H9 (cell line): ENCODE measurements at regions not wholly inside any gene's neighbourhood (a gene's known extent, or its start where the extent isn't known, plus 50 kb on each side); places are given as distances from the start of the nearest gene placed in this dataset.

Experiments
- DNase-seq: peaks from one replicate; pipeline ENCODE4 v3.0.0-alpha.2; 2017
- H2AFZ ChIP-seq: one replicate; pipeline ENCODE4 v1.6.1; 2013; ENCODE audit warnings: mild to moderate bottlenecking, low read length, control low read depth, moderate library complexity
- H2AK5ac ChIP-seq: 2 replicates; pipeline ENCODE4 v1.6.1; 2013; ENCODE audit warnings: low read length, control low read depth, mixed read lengths; ENCODE audit not compliant: insufficient read length
- H2BK120ac ChIP-seq: one replicate; pipeline ENCODE4 v1.6.1; 2013; ENCODE audit warnings: low read depth, mild to moderate bottlenecking, low read length, control low read depth, inconsistent platforms; ENCODE audit not compliant: poor library complexity, severe bottlenecking
- H2BK12ac ChIP-seq: 2 replicates; pipeline ENCODE4 v1.6.1; 2013; ENCODE audit warnings: low read length, control low read depth, mixed read lengths, low read depth; ENCODE audit not compliant: insufficient read length
- H2BK15ac ChIP-seq: 2 replicates; pipeline ENCODE4 v1.6.1; 2013; ENCODE audit warnings: low read depth, low read length, control low read depth
- H2BK20ac ChIP-seq: one replicate; pipeline ENCODE4 v1.6.1; 2013; ENCODE audit warnings: low read depth, mild to moderate bottlenecking, low read length, control low read depth, inconsistent platforms; ENCODE audit not compliant: poor library complexity, severe bottlenecking
- H2BK5ac ChIP-seq: 2 replicates; pipeline ENCODE4 v1.6.1; 2013; ENCODE audit warnings: low read length, control low read depth, mixed read lengths; ENCODE audit not compliant: insufficient read length
- H3K14ac ChIP-seq: 2 replicates; pipeline ENCODE4 v1.6.1; 2013; ENCODE audit warnings: low read length, control low read depth; ENCODE audit not compliant: insufficient read depth
- H3K18ac ChIP-seq: 2 replicates; pipeline ENCODE4 v1.6.1; 2013; ENCODE audit warnings: low read depth, mild to moderate bottlenecking, mixed read lengths, low read length, control low read depth; ENCODE audit not compliant: insufficient read length
- H3K23ac ChIP-seq: 2 replicates; pipeline ENCODE4 v1.6.1; 2013; ENCODE audit warnings: low read length, control low read depth, mixed read lengths, low read depth; ENCODE audit not compliant: insufficient read length
- H3K23me2 ChIP-seq: 2 replicates; pipeline ENCODE4 v1.6.1; 2013; ENCODE audit warnings: low read depth, mild to moderate bottlenecking, mixed read lengths, low read length, control low read depth; ENCODE audit not compliant: insufficient read length, poor library complexity, severe bottlenecking
- H3K27ac ChIP-seq: 2 replicates; pipeline ENCODE4 v1.5.1; 2013; ENCODE audit warnings: low read length, control low read depth, mixed read lengths, low read depth; ENCODE audit not compliant: insufficient read length
- H3K27me3 ChIP-seq: 2 replicates; pipeline ENCODE4 v1.6.1; 2013; ENCODE audit warnings: low read length, control low read depth, inconsistent platforms; ENCODE audit not compliant: insufficient read depth
- H3K4ac ChIP-seq: 2 replicates; pipeline ENCODE4 v1.6.1; 2013; ENCODE audit warnings: low read depth, mild to moderate bottlenecking, control low read depth, inconsistent platforms, low read length, moderate library complexity
- H3K4me1 ChIP-seq: 2 replicates; pipeline ENCODE4 v1.6.1; 2013; ENCODE audit warnings: low read length, control low read depth, inconsistent platforms; ENCODE audit not compliant: insufficient read depth
- H3K4me2 ChIP-seq: 2 replicates; pipeline ENCODE4 v1.6.1; 2013; ENCODE audit warnings: low read length, control low read depth, mixed read lengths; ENCODE audit not compliant: insufficient read length, insufficient read depth
- H3K56ac ChIP-seq: 2 replicates; pipeline ENCODE4 v1.6.1; 2013; ENCODE audit warnings: low read depth, mild to moderate bottlenecking, mixed read lengths, low read length, control low read depth; ENCODE audit not compliant: insufficient read length
- H3K79me1 ChIP-seq: 2 replicates; pipeline ENCODE4 v1.6.1; 2013; ENCODE audit warnings: low read depth, mild to moderate bottlenecking, moderate library complexity, low read length, control low read depth, inconsistent platforms; ENCODE audit not compliant: insufficient read depth, poor library complexity, severe bottlenecking
- H3K79me2 ChIP-seq: 2 replicates; pipeline ENCODE4 v1.6.1; 2013; ENCODE audit warnings: low read length, control low read depth, inconsistent platforms; ENCODE audit not compliant: insufficient read depth
- H3K9ac ChIP-seq: 2 replicates; pipeline ENCODE4 v1.6.1; 2013; ENCODE audit warnings: low read length, control low read depth, mixed read lengths; ENCODE audit not compliant: insufficient read length; ENCODE audit errors: extremely low read depth
- H3K9me3 ChIP-seq: one replicate; pipeline ENCODE4 v1.6.1; 2013; ENCODE audit warnings: low read depth, low read length, inconsistent platforms; ENCODE audit not compliant: control insufficient read depth
- H3T11ph ChIP-seq: one replicate; pipeline ENCODE4 v1.6.1; 2013; ENCODE audit warnings: mild to moderate bottlenecking, low read length, control low read depth, inconsistent platforms
- H4K20me1 ChIP-seq: one replicate; pipeline ENCODE4 v1.6.1; 2013; ENCODE audit not compliant: control insufficient read depth, insufficient read length, insufficient read depth
- H4K5ac ChIP-seq: 2 replicates; pipeline ENCODE4 v1.6.1; 2013; ENCODE audit warnings: low read depth, mild to moderate bottlenecking, mixed read lengths, low read length, control low read depth; ENCODE audit not compliant: insufficient read length
- H4K8ac ChIP-seq: replicated peaks from 2 replicates; pipeline ENCODE4 v1.6.1; 2013; ENCODE audit warnings: low read length, control low read depth, mixed read lengths, low read depth; ENCODE audit not compliant: insufficient read length
- H4K91ac ChIP-seq: 2 replicates; pipeline ENCODE4 v1.6.1; 2013; ENCODE audit warnings: low read depth, mild to moderate bottlenecking, moderate library complexity, mixed read lengths, low read length, control low read depth; ENCODE audit not compliant: insufficient read length
- H3K27ac Mint-ChIP-seq, 3 experiments: 2 replicates in 2 of 3; 3 replicates in 1 of 3; pipeline ENCODE4 v1.8.0; 2020 to 2021; ENCODE audit warnings: mixed read lengths in 3 of 3, mild to moderate bottlenecking in 1 of 3, moderate library complexity in 1 of 3
- H3K27me3 Mint-ChIP-seq: 2 replicates; pipeline ENCODE4 v1.8.0; 2021; ENCODE audit warnings: low read depth, mild to moderate bottlenecking, moderate library complexity, mixed read lengths
- H3K36me3 Mint-ChIP-seq, 3 experiments: 2 replicates in 2 of 3; 3 replicates in 1 of 3; pipeline ENCODE4 v1.8.0; 2020 to 2021; ENCODE audit warnings: low read depth in 3 of 3, mixed read lengths in 3 of 3; ENCODE audit not compliant: insufficient read depth in 1 of 3
- H3K4me1 Mint-ChIP-seq, 2 experiments: 2 replicates each; pipeline ENCODE4 v1.8.0; 2020; ENCODE audit warnings: mixed read lengths in 2 of 2
- H3K4me3 Mint-ChIP-seq, 2 experiments: 2 replicates in 1 of 2; 3 replicates in 1 of 2; pipeline ENCODE4 v1.8.0; 2020 to 2021; ENCODE audit warnings: mild to moderate bottlenecking in 2 of 2, mixed read lengths in 2 of 2, moderate library complexity in 1 of 2
- H3K9me3 Mint-ChIP-seq, 2 experiments: 2 replicates in 1 of 2; 3 replicates in 1 of 2; pipeline ENCODE4 v1.8.0; 2020; ENCODE audit warnings: mild to moderate bottlenecking in 2 of 2, mixed read lengths in 2 of 2, moderate library complexity in 1 of 2
- WGBS: extraction: QIAGEN DNeasy Blood & Tissue Kit; methylation state at CpG from one replicate; pipeline ENCODE4 v1.1.7; 2013; ENCODE audit warnings: missing lambda C conversion rate, low lambda C conversion rate, mixed read lengths; ENCODE audit not compliant: insufficient read length; ENCODE audit errors: extremely low coverage; 5-methylcytosine and 5-hydroxymethylcytosine counted together
- TF ChIP-seq, protein P1 (sequence below): fragments of 200-600 bp; sonication (generic); conservative IDR thresholded peaks from 3 replicates; pipeline ENCODE4 v1.8.0; 2021; ENCODE audit warnings: antibody characterized with exemption, mild to moderate bottlenecking

DNA sequence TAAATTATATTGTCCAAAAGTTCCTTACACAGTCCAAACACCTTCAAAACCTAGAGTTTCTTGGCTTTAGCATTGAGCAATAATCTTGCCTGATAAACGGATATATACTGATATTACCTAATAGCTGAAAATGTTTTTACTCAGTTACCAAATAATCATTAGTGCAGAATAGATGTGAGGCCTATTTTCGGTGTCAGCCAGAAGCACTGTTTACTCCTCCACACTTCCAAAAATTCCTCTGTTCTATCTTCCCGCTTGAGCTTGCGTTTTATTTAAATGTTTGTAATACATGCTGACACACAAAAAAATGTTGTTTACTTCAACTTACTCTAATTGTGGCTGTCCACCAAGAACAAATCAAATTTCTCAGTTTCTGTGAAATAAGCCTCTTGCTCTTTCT, 606.2 kb upstream of the TEX47 start:
- H3K4me2 ChIP-seq: no peak overlapping the region
- no peaks in the 10 kb centered on the region for H3K79me1 ChIP-seq
- no peak overlapping the region for H2BK5ac ChIP-seq
- H3K9ac ChIP-seq: no peak overlapping the region
- no peak overlapping the region for H3K27ac ChIP-seq
- no peak overlapping the region for H2BK120ac ChIP-seq
- no peak overlapping the region for H3K27ac Mint-ChIP-seq
- H3K23ac ChIP-seq: no peak overlapping the region
- no peak overlapping the region for H2BK20ac ChIP-seq
- no peaks in the 10 kb centered on the region for H3K23me2 ChIP-seq
- H3K9me3 Mint-ChIP-seq: peaks cover 0 to 4% of the 10 kb centered on the region in 2 experiments; a peak in 2 of 5 replicates
- no peaks in the 10 kb centered on the region for H3K79me2 ChIP-seq
- no peaks in the 10 kb centered on the region for H3K9me3 ChIP-seq
- no peaks in the 10 kb centered on the region for H3K4me1 Mint-ChIP-seq
- no peak overlapping the region for H4K5ac ChIP-seq
- H3K27me3 Mint-ChIP-seq: no peaks in the 10 kb centered on the region
- no peak overlapping the region for H2AK5ac ChIP-seq
- TF ChIP-seq, protein P1, sequence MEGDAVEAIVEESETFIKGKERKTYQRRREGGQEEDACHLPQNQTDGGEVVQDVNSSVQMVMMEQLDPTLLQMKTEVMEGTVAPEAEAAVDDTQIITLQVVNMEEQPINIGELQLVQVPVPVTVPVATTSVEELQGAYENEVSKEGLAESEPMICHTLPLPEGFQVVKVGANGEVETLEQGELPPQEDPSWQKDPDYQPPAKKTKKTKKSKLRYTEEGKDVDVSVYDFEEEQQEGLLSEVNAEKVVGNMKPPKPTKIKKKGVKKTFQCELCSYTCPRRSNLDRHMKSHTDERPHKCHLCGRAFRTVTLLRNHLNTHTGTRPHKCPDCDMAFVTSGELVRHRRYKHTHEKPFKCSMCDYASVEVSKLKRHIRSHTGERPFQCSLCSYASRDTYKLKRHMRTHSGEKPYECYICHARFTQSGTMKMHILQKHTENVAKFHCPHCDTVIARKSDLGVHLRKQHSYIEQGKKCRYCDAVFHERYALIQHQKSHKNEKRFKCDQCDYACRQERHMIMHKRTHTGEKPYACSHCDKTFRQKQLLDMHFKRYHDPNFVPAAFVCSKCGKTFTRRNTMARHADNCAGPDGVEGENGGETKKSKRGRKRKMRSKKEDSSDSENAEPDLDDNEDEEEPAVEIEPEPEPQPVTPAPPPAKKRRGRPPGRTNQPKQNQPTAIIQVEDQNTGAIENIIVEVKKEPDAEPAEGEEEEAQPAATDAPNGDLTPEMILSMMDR: no peak
- no peak overlapping the region for H2BK12ac ChIP-seq
- no peaks in the 10 kb centered on the region for H3K36me3 Mint-ChIP-seq
- no peak overlapping the region for H3T11ph ChIP-seq
- no peak overlapping the region for H2BK15ac ChIP-seq
- no peak overlapping the region for H3K4ac ChIP-seq
- H4K91ac ChIP-seq: no peak overlapping the region
- H3K4me1 ChIP-seq: no peaks in the 10 kb centered on the region
- WGBS: no CpG with 5 or more reads among the region's 4 CpGs
- no peak overlapping the region for H3K14ac ChIP-seq
- H3K18ac ChIP-seq: no peak overlapping the region
- no peaks in the 10 kb centered on the region for H3K27me3 ChIP-seq
- H3K4me3 Mint-ChIP-seq: no peak overlapping the region
- H3K56ac ChIP-seq: no peak overlapping the region
- H2AFZ ChIP-seq: no peak overlapping the region
- DNase-seq: no peak
- H4K20me1 ChIP-seq: no peaks in the 10 kb centered on the region
- H4K8ac ChIP-seq: no peak overlapping the region
